Duodenal mucosa (tissue), 2 donors: ENCODE measurements at regions not wholly inside any gene's neighbourhood (a gene's known extent, or its start where the extent isn't known, plus 50 kb on each side); places are given as distances from the start of the nearest gene placed in this dataset.

ENCODE experiments used
- H3K27ac ChIP-seq: one replicate; pipeline ENCODE4 v1.7.0; 2013; ENCODE audit warnings: low read depth, low read length
- H3K27me3 ChIP-seq, 2 donors: one replicate each; pipeline ENCODE4 v1.7.0; 2013; ENCODE audit warnings: low read length in 2 of 2, control low read depth in 1 of 2; ENCODE audit not compliant: insufficient read depth in 2 of 2, control insufficient read depth in 1 of 2
- H3K36me3 ChIP-seq, 2 donors: one replicate each; pipeline ENCODE4 v1.7.0; 2013; ENCODE audit warnings: low read length in 2 of 2, control low read depth in 1 of 2; ENCODE audit not compliant: insufficient read depth in 2 of 2, control insufficient read depth in 1 of 2
- H3K4me1 ChIP-seq, 2 donors: one replicate each; pipeline ENCODE4 v1.7.0; 2013; ENCODE audit warnings: low read length in 2 of 2, control low read depth in 1 of 2; ENCODE audit not compliant: insufficient read depth in 2 of 2, control insufficient read depth in 1 of 2
- H3K4me3 ChIP-seq, 2 donors: one replicate each; pipeline ENCODE4 v1.7.0; 2013; ENCODE audit warnings: low read length in 2 of 2, low read depth in 1 of 2
- H3K9ac ChIP-seq, 2 donors: one replicate each; pipeline ENCODE4 v1.7.0; 2013; ENCODE audit warnings: low read length in 2 of 2, low read depth in 1 of 2
- H3K9me3 ChIP-seq, 2 donors: one replicate each; pipeline ENCODE4 v1.7.0; 2013; ENCODE audit warnings: low read length in 2 of 2, control low read depth in 1 of 2; ENCODE audit not compliant: control insufficient read depth in 1 of 2

- Histone ChIP-seq H3K4me3 (no peak overlapping the region), H3K9ac (no peak overlapping the region), H3K27ac (no peak overlapping the region), H3K36me3 (no peaks in the 10 kb centered on the region), H3K4me1 (no peaks in the 10 kb centered on the region), H3K9me3 (no peaks in the 10 kb centered on the region), H3K27me3 (no peaks in the 10 kb centered on the region)
These were observed 473.8 kb upstream of the ZNF608 start for GRCh38 chr5:125220284-125220683.

DNA sequence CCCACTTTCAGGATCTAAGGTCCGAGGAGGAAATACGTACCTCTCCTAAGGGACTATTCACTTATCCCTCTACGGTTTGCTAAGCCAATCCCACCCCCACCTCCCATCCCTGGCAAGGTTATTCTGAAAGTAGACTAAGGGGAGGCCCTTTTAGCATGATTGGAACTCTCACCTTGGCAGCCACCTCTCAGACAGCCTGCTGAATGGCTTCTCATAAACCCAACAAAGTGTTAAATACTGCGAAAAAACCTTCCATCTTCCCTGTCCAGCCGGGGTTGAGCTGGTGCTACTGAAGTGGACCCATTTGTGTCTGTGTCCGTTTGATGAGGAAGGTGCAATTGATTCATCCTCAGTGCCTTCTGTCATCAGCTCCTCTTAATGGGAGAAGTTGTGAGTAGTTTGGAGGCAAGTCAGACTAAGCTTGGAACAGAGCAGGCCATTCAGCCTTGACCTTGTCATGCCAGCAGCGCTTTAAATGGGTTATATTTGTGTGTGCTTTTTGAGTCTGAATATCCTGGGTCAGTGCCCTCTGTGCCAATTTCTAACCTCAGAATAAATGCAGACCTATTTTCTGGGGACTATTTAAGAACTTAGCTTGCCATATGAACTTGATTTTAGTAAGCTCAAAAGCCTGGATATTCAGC is 476.3 kb upstream of the ZNF608 start:
- H3K4me1 ChIP-seq: no peaks in the 10 kb centered on the region
- H3K4me3 ChIP-seq: no peak overlapping the region
- no peaks in the 10 kb centered on the region for H3K9me3 ChIP-seq

DNA sequence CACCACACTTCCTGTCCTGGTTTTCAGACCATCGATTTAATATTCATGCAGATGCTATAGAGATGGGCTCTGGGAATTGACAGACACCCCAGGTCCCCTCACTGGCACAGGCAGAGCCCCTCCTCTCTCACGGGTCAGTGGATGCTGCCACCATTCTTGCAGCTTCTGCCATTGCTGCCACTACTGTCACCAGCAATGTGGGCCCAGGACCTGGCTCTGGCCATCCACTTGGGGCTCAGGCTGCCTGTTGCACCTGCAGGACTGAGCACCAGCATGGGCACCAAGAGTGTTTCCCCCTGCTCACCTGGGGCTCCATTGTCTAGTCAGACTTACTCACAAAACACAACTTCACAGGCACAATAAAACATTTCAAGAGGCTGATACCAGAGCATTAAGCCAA is 479.0 kb upstream of the ZNF608 start:
- Histone ChIP-seq H3K9me3 (no peaks in the 10 kb centered on the region), H3K27me3 (no peaks in the 10 kb centered on the region), H3K4me1 (no peaks in the 10 kb centered on the region), H3K27ac (no peak overlapping the region), H3K36me3 (no peaks in the 10 kb centered on the region), H3K4me3 (no peak overlapping the region), H3K9ac (no peak overlapping the region)

More for the DNA sequence above, 476.3 kb upstream of the ZNF608 start:
- Histone ChIP-seq H3K27ac (no peak overlapping the region), H3K36me3 (no peaks in the 10 kb centered on the region), H3K9ac (no peak overlapping the region), H3K27me3 (no peaks in the 10 kb centered on the region)

DNA sequence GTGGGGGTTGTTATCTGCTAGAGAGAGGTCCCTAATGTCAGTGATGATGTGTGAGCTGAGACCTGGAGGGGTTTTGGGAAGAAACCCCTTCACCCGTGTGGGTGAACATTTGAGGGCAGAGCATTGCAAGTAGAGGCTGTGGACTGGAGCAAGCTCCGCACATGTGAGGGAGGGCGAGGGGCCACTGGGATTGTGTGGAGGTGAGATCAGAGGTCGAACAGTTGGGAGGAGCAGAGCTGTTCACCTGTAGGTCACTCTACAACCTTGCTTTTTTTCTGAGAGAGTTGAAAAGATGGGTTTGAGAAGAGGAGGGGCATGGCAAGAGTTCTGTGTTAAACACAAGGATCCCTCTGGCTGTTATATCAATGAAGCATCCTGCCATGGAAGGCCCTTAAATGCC is 480.4 kb upstream of the ZNF608 start:
- Histone ChIP-seq H3K4me1 (no peaks in the 10 kb centered on the region), H3K27me3 (no peaks in the 10 kb centered on the region), H3K27ac (no peak overlapping the region), H3K36me3 (no peaks in the 10 kb centered on the region), H3K4me3 (no peak overlapping the region), H3K9ac (no peak overlapping the region), H3K9me3 (no peaks in the 10 kb centered on the region)

- Histone ChIP-seq H3K9ac (no peak overlapping the region), H3K4me1 (peaks cover 0 to 3% of the 10 kb centered on the region in 2 donors), H3K4me3 (no peak overlapping the region), H3K9me3 (no peaks in the 10 kb centered on the region), H3K36me3 (no peaks in the 10 kb centered on the region), H3K27ac (no peak overlapping the region), H3K27me3 (no peaks in the 10 kb centered on the region)
These were observed 481.1 kb upstream of the ZNF608 start for GRCh38 chr5:125227333-125228095.

- no peak overlapping the region for H3K4me3 ChIP-seq
- no peaks in the 10 kb centered on the region for H3K36me3 ChIP-seq
- no peak overlapping the region for H3K27ac ChIP-seq
- no peaks in the 10 kb centered on the region for H3K9me3 ChIP-seq
- H3K4me1 ChIP-seq: peaks cover 0 to 6% of the 10 kb centered on the region in 2 donors
- no peak overlapping the region for H3K9ac ChIP-seq
- no peaks in the 10 kb centered on the region for H3K27me3 ChIP-seq
These were observed 482.1 kb upstream of the ZNF608 start for GRCh38 chr5:125228363-125229070.

DNA sequence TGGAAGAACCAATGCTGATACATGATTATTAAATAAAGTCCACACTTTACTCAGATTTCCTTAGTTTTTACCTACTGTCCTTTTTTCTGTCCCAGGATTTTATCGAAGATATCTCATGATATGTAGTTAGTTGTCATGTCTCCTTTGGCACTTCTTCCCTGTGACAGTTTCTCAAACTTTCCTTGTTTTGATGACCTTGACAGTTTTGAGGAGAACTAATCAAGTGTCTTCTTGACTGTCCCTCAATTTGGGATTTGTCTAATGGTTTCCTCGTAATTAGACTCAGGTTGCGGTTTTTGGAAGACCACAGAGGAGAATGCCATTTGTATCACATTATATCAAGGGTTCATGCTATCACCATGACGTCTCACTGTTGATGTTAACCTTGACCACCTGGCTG is 483.1 kb upstream of the ZNF608 start:
- no peaks in the 10 kb centered on the region for H3K9me3 ChIP-seq
- H3K27me3 ChIP-seq: no peaks in the 10 kb centered on the region
- no peak overlapping the region for H3K4me3 ChIP-seq
- H3K4me1 ChIP-seq: peaks cover 0 to 6% of the 10 kb centered on the region in 2 donors
- H3K36me3 ChIP-seq: no peaks in the 10 kb centered on the region
- H3K9ac ChIP-seq: no peak overlapping the region
- no peak overlapping the region for H3K27ac ChIP-seq

DNA sequence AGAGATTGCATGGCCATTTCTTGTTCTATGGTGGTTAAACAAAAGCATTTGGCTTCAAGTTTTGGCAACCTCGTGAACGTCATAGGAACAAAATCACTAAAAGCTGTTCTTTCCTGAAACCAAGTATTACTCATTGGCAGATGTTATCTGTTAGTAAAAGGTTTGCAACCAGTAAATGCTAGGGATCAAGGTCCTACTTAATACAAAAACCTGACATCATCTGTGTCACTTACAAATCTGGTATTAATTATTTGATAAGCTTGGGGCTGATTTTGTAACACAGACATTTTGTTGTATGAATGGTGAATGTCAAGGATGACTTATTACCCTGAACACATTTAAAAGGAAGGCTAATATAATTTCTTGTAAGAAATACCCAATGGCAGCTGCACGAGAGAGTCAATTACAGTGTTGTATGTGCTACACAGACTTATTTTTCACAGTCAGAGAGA is 486.4 kb upstream of the ZNF608 start:
- no peaks in the 10 kb centered on the region for H3K36me3 ChIP-seq
- peaks cover 0 to 6% of the 10 kb centered on the region in 2 donors for H3K4me1 ChIP-seq
- H3K9ac ChIP-seq: no peak overlapping the region
- no peaks in the 10 kb centered on the region for H3K27me3 ChIP-seq
- H3K9me3 ChIP-seq: no peaks in the 10 kb centered on the region
- no peak overlapping the region for H3K4me3 ChIP-seq
- no peak overlapping the region for H3K27ac ChIP-seq

DNA sequence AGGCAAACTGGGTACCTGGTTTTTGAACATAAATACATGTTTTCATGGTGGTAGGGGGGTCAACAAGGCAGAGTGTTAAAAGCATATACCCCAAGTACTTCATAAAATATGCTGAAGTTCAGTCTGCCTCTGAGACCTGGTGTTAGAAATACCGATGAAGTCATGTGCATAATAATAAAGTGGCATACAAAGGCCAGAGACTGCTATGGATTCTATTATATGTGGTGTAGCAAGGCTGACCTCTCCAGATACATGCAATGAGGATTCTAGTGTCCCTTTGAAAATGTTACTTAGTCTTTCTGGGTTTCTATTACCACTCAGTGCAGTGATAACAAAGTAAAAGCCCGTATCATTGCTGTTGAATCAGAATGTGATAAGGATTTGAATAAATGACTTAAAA is 487.5 kb upstream of the ZNF608 start:
- Histone ChIP-seq H3K27ac (no peak overlapping the region), H3K4me3 (no peak overlapping the region), H3K36me3 (no peaks in the 10 kb centered on the region), H3K9ac (no peak overlapping the region), H3K9me3 (no peaks in the 10 kb centered on the region), H3K27me3 (no peaks in the 10 kb centered on the region), H3K4me1 (peaks cover 0 to 6% of the 10 kb centered on the region in 2 donors)

- Histone ChIP-seq H3K9ac (no peak overlapping the region), H3K27ac (no peak overlapping the region), H3K4me1 (peaks cover 0 to 6% of the 10 kb centered on the region in 2 donors), H3K9me3 (no peaks in the 10 kb centered on the region), H3K36me3 (no peaks in the 10 kb centered on the region), H3K4me3 (no peak overlapping the region), H3K27me3 (no peaks in the 10 kb centered on the region)
These were observed 489.6 kb upstream of the ZNF608 start for GRCh38 chr5:125236007-125236406.
